ENCODE measurements at regions not wholly inside any gene's neighbourhood (a gene's known extent, or its start where the extent isn't known, plus 50 kb on each side); places are given as distances from the start of the nearest gene placed in this dataset.

- TF ChIP-seq CTCF (IDR thresholded peaks at IDR 0.05) (no peak), ZFX (IDR thresholded peaks at IDR 0.05; ENCODE audit: borderline replicate concordance) (no peak)
Observed at GRCh38 chr14:103194256-103195045, 71.2 kb downstream of the TNFAIP2 start.
